ENCODE measurements at regions not wholly inside any gene's neighbourhood (a gene's known extent, or its start where the extent isn't known, plus 50 kb on each side); places are given as distances from the start of the nearest gene placed in this dataset.

DNA sequence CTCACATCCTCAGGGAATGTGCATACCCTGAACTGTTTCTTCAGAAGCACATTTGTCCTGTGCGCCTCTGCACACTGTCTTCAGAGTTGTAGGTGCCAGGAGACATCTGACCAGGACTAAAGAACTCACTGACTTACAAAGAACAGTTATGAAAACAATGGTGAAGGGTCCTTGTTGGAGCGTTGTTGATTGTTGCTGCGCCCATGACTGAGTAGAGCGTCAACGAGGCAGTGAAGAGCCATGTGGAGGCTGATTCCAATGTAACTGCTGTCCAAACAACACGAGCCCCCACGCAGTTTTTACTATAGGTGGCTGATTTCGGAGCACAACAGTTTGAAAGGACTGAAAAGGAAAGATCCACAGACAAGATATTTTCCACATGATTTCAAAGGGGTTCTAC, 380.3 kb downstream of the CDH26 start:
- Mint-ChIP-seq H3K36me3 (ENCODE audit: low read depth) (no peaks in the 10 kb centered on the region), H3K4me3 (ENCODE audit: unreplicated experiment) (no peak overlapping the region), H3K9me3 (ENCODE audit: low read depth) (peaks cover 7% of the 10 kb centered on the region), H3K27ac (ENCODE audit: unreplicated experiment) (no peak overlapping the region), H3K4me1 (ENCODE audit: low read depth) (no peaks in the 10 kb centered on the region), H3K27me3 (ENCODE audit: low read depth) (peaks cover 9% of the 10 kb centered on the region)
- DNase-seq (ENCODE audit: low spot score), result no peak
- TF ChIP-seq, protein P1, sequence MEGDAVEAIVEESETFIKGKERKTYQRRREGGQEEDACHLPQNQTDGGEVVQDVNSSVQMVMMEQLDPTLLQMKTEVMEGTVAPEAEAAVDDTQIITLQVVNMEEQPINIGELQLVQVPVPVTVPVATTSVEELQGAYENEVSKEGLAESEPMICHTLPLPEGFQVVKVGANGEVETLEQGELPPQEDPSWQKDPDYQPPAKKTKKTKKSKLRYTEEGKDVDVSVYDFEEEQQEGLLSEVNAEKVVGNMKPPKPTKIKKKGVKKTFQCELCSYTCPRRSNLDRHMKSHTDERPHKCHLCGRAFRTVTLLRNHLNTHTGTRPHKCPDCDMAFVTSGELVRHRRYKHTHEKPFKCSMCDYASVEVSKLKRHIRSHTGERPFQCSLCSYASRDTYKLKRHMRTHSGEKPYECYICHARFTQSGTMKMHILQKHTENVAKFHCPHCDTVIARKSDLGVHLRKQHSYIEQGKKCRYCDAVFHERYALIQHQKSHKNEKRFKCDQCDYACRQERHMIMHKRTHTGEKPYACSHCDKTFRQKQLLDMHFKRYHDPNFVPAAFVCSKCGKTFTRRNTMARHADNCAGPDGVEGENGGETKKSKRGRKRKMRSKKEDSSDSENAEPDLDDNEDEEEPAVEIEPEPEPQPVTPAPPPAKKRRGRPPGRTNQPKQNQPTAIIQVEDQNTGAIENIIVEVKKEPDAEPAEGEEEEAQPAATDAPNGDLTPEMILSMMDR (IDR thresholded peaks at IDR 0.05), result no peak

DNA sequence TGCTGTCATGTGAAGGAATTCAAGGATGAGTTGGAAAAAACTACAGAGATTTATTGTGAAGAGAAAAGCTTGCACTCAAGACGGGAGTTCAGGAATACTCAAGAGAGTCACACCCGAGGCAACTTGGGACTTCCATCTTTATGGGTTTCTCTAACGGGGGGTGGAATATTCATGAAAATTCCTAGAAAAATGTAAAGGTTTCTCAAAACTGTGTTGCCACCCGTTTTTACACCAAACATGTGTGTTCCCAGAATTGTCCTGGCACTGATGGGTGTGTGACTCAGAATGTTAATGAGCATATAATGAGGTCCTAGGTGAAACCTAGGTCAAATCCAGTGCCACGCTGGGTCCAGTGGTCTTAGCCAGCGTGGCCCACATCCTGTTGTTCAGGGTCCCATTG, 381.5 kb downstream of the CDH26 start:
- Mint-ChIP-seq H3K4me1 (ENCODE audit: low read depth) (no peaks in the 10 kb centered on the region), H3K36me3 (ENCODE audit: low read depth) (no peaks in the 10 kb centered on the region), H3K4me3 (ENCODE audit: unreplicated experiment) (no peak overlapping the region), H3K27ac (ENCODE audit: unreplicated experiment) (no peak overlapping the region), H3K9me3 (ENCODE audit: low read depth) (peaks cover 7% of the 10 kb centered on the region), H3K27me3 (ENCODE audit: low read depth) (peaks cover 9% of the 10 kb centered on the region)
- no peak for DNase-seq (ENCODE audit: low spot score)
- TF ChIP-seq, protein P1 (IDR thresholded peaks at IDR 0.05), result no peak

DNA sequence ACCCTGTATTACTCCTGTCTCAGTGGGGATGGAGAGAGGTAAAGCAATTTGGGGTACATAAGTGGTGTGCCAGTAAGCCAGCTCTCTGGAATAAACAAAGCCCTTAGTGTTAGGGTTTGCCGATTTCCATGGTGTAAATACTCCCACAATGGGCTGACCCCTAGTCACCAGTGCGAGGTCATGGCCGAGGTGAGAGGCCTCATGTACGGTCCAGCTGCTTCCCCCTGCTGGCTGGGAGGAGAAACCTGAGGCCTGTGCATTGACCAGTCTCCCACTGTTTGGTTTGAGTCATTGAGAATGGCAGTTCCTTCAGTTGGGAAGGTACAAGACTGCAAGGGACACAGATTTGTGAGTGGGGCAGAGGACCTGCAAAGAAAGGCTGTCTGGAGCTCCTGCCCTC, 382.0 kb downstream of the CDH26 start:
- no peaks in the 10 kb centered on the region for H3K4me1 Mint-ChIP-seq (ENCODE audit: low read depth)
- H3K9me3 Mint-ChIP-seq (ENCODE audit: low read depth), result peaks cover 7% of the 10 kb centered on the region
- TF ChIP-seq, protein P1 (IDR thresholded peaks at IDR 0.05), result no peak
- H3K27me3 Mint-ChIP-seq (ENCODE audit: low read depth), result peaks cover 9% of the 10 kb centered on the region
- no peaks in the 10 kb centered on the region for H3K36me3 Mint-ChIP-seq (ENCODE audit: low read depth)
- DNase-seq (ENCODE audit: low spot score), result no peak
- no peak overlapping the region for H3K4me3 Mint-ChIP-seq (ENCODE audit: unreplicated experiment)
- H3K27ac Mint-ChIP-seq (ENCODE audit: unreplicated experiment), result no peak overlapping the region

DNA sequence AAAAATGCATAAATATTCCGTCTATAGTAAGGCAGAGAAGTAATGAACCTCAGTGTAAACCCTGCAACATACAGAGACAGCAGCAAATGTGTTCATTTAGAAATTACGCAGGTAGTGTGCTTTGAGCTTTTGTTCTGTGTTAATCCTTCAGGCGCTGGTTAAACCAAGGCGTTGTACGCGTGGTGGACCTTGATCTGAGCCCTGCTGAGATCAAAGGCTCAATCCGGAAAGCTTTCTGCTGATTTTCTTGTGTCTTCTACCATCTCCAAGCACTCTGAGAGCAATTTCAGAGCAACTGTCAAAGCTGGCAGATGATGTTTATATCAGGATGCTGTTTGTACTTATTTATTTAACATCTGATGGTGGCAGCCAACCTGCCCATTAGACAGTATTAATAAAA, 382.8 kb downstream of the CDH26 start:
- Mint-ChIP-seq H3K4me1 (ENCODE audit: low read depth) (no peaks in the 10 kb centered on the region), H3K4me3 (ENCODE audit: unreplicated experiment) (no peak overlapping the region), H3K9me3 (ENCODE audit: low read depth) (peaks cover 7% of the 10 kb centered on the region), H3K36me3 (ENCODE audit: low read depth) (no peaks in the 10 kb centered on the region), H3K27me3 (ENCODE audit: low read depth) (peaks cover 9% of the 10 kb centered on the region), H3K27ac (ENCODE audit: unreplicated experiment) (no peak overlapping the region)
- TF ChIP-seq, protein P1 (IDR thresholded peaks at IDR 0.05), result no peak
- DNase-seq (ENCODE audit: low spot score), result no peak

DNA sequence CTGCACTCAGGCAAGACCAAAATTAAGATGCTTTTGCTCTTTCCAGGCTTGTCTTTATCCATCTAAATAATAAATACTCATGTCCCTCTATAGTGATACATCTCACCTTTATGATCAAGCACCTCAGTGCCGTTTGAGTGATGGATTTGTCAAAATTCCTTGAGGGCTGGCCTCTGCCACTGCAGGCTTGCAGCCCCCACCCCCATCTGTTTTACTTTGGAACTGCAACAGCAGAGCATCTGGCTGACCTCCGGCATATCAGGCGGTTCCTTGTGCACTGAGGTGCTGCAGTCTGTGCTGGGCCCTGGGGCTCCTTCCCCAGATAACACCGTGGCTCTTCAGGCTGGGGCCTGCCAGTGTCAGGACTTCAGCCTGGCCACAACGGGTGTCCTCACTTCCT, 386.9 kb downstream of the CDH26 start:
- Mint-ChIP-seq H3K27me3 (ENCODE audit: low read depth) (no peaks in the 10 kb centered on the region), H3K4me1 (ENCODE audit: low read depth) (no peaks in the 10 kb centered on the region), H3K36me3 (ENCODE audit: low read depth) (no peaks in the 10 kb centered on the region), H3K27ac (ENCODE audit: unreplicated experiment) (no peak overlapping the region), H3K9me3 (ENCODE audit: low read depth) (peaks cover 3% of the 10 kb centered on the region), H3K4me3 (ENCODE audit: unreplicated experiment) (no peak overlapping the region)
- TF ChIP-seq, protein P1 (IDR thresholded peaks at IDR 0.05), result no peak
- no peak for DNase-seq (ENCODE audit: low spot score)
